Endothelial cell of hepatic sinusoid (primary cell): ENCODE measurements at regions not wholly inside any gene's neighbourhood (a gene's known extent, or its start where the extent isn't known, plus 50 kb on each side); places are given as distances from the start of the nearest gene placed in this dataset.

Experiments used
- in situ Hi-C: cut with HindIII; loops from 2 replicates; pipeline ENCODE4 v1.10.0; 2017; ENCODE audit warnings: low sequenced_read_pairs

- in situ Hi-C loops: no loop called here
Observed at GRCh38 chr20:37455659-37456058, 65.4 kb upstream of the NNAT start.

- in situ Hi-C loops: no loop called here
Observed at GRCh38 chr20:37456948-37457347, 64.1 kb upstream of the NNAT start.

GRCh38 chr20:37457921-37458320, 63.1 kb upstream of the NNAT start:
- in situ Hi-C loops: no loop called here

GRCh38 chr20:37458761-37459160, 62.3 kb upstream of the NNAT start:
- in situ Hi-C loops: no loop called here

GRCh38 chr20:37461405-37461804, 59.6 kb upstream of the NNAT start:
- in situ Hi-C loops: no loop called here

GRCh38 chr20:37463726-37464494, 57.1 kb upstream of the NNAT start:
- in situ Hi-C loops: no loop called here

- in situ Hi-C loops: loop anchor here (5.0 kb wide), 1 partner anchor 67 kb away; no protein-coding TSS in a partner anchor
Observed at GRCh38 chr20:37464611-37465010, 56.4 kb upstream of the NNAT start.
